HG03103 (cell line): ENCODE measurements at regions not wholly inside any gene's neighbourhood (a gene's known extent, or its start where the extent isn't known, plus 50 kb on each side); places are given as distances from the start of the nearest gene placed in this dataset.

Source experiments
- ATAC-seq: cut with Tn5 transposase; IDR thresholded peaks from one replicate; pipeline ENCODE4 v1.9.1; 2021; ENCODE audit warnings: low read depth; ENCODE audit not compliant: unreplicated experiment

DNA sequence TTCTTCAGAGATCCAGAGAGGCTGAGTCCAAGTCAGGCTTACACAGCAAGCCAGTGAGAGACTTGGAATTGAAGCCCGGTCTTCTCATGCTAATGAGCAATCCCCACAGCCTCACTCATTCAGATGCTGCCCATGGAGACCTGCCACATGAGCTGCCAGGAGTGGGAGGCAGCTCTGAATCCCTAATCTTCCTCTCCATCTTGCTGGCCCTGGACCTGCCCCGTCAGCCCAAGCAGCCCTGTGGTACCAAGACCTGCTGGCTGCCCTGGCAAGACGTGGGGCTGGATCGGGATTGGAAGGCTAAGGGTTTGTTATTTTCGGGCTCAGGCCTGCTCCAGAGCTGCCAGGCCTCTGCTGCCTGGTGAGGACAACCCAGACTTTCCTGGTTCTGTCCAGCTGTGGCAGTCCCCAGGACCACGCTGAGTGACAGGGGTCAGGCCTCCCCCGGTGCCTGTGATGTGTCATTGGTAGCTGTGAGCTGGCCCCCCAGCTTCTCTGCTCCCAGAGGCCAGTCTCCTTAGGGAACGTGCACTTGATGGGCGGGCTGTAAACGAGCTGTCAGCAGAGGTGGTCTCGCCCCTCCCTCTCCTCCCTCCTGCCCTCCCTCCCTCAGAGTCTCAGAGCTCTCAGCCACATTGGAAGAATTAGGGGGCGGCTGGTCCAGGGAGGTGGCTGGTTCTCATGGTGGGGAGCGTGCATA is 135.0 kb downstream of the FOXD2 start:
- no peak for ATAC-seq

DNA sequence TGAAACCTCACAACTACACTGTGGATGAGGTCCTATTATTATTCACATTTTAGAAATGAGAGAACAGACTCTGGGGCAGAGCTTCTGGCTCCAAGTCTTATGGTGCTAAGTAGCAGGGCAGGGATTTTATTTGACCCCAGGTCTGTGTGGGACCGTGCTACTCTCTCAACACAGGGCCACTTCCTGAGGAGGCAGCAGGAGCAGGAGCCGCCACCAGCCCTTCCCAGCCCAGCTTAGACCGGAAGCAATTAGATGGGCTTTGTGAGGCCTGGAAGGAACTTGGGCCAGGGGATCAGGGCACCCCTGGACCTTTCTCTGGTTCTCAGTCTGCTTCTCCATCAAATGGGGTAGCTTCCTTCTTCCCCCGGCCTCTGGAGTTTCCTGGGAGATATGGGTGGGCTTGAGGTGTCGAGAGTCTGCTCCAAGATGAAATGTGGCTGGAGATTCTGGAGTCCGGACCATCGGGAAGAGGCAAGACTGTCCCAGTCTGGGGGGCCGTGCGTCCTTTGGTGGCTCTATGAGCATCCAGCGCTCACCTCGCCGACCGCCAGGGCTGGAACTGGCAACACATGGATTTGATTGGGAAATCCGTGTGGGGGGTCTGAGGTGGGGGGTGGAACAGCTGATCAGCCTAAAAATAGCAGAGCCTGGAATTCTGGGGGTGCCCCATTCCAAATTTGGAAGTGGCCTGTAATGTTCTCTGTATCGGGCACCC is 136.8 kb downstream of the FOXD2 start:
- no peak for ATAC-seq

DNA sequence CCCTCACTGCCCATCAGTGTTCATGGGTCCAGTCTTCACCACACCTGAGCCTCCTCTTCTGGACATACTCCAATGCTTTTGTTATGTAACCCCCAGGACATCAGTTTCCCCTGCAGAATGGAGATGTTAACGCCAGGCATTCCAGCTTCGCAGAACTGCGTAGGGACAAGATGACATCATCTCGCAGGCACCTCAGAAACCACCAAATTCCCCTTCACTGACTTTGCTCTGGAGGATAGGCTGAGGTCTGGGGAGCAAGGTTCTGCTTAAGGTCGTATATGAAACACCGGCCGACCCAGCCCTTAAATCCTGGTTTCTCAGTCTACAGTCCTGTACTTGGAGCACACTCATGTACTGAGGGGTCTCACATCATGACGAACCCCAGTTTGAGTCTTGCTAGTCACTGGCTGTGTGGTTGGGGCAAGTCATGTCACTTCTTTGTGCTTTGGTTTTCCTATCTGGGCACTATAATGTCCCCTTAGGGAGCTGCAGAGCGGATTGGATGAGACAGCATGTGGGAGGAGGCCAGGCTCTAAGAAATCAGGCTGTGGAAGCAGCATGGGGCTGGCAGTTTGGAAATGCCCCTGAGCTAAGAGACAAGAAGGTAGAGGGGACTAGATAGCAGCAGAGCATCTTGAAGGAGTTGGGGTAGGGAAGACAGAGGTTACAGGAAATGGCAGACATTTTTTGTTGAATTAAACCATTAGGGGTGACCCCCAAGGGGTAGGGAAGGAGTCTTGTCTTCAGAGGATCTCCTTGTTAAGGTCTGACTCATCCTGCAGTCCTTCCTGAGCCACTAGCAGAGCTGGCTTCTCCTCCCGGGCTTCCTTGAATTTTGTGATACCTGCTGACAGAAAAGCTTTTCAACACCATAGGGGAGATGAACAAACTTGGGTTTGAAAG is 138.3 kb downstream of the FOXD2 start:
- no peak for ATAC-seq

DNA sequence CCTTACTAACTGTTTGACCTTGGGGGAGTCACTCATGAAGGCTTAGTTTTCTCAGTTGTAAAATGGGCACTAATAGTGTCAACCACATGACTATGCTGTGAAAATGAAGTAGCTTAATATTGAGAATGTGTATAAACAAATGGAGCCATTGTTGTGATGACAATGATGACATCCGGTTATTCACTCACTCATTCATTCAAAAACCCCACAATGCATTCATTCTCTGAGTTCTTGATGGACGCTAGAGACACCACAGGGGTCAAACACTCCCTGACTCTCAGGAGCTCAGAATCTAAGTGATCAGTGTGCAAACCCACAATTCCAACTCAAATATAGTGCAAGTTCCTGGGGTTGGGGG is 138.9 kb downstream of the FOXD2 start:
- no peak for ATAC-seq

DNA sequence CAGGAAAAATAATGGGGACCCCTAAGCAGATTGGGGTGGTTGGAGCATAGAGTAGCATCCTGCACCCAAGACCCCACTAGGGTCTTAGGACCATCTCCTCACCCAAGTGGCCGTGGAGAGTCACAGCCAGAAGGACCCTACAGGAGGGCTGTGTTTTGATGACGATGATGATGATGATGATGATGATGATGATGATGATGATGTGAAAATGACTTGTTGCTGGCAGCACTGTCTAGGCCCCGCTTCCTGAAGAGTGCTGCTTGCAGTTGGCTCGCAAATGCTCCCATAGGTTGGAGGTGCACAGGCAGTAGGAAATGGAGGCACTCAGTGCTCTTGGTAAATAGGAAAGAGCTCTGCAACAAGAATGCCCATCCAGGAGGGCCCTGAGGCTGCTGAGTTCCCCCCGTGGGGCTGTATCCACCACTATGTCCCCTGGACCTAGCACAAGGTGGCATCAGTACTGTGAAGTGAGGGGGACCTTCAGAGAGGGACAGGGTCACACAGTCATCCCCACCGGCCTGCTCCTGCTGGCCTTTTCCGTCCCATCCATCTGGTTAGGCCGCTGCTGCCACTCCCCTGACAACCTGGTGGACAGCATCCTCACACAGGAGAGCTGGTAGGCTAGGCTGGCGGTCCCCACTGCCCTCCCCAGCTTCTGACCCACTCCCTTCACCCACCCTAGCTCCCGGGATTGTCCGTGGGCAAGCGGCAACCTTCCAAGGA is 139.6 kb downstream of the FOXD2 start:
- ATAC-seq: no peak

DNA sequence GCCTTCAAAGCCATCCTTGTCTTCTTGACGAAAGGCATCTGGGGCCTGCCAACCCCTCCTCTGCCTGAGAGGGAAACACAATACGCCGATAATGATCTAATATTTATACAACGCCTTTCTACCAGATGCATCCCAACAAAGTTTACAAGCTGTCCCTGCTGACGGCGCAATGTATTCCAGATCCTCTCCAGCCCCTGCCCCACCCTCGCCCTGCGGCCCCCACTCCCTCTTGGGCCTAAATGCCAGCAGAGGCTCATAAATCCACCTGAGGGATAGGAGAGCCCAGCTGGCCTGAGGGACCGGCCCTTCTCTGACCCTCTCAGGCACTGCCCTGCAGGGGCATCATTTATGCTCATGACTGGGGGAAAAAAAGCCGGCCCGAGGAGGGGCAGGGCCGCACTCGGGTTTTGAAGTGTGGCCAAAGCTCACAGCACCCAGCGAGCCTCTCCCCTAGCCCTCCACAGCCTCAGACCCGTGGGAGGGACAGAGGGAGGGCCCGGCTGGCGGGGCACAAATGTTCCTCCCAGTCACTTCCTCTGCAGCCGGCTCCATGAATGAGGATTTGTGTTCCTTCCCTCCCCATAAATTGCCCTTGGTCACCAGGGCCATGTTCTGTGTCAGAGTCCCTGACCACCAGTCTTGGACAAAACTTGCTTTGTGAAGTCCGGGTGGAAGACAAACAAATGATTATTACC is 140.3 kb downstream of the FOXD2 start:
- ATAC-seq: no peak

DNA sequence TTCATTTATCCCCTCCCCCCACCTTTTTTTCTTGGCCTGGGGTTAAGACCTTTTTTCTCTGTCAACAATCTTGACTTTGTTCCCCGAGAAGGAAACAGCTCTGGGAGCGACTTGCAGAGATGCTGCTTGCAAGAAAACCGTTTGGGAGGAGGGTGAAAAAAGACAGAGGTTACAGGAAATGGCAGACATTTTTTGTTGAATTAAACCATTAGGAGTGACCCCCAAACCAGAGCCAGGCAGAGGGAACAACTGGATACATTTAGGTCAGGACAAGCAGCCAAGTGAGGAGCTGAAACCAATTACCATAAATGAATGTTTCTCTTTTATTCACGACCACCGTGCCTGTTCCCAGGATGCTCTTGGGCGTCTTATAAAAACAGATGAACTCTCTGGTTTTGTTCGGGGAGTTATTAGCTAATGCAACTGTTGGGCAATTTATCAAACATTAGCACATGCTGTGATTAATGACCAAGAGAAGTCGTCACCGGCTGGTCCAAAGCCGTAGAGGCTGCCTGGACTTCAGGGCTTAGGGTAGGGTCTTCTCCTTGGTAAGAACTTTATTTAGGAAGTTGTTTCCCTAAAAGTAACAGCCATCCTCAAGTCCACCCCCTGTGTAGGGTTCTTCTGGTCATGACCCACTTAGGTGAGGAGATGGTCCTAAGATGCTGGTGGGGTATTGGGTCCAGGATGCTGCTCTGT is 141.0 kb downstream of the FOXD2 start:
- ATAC-seq: no peak

DNA sequence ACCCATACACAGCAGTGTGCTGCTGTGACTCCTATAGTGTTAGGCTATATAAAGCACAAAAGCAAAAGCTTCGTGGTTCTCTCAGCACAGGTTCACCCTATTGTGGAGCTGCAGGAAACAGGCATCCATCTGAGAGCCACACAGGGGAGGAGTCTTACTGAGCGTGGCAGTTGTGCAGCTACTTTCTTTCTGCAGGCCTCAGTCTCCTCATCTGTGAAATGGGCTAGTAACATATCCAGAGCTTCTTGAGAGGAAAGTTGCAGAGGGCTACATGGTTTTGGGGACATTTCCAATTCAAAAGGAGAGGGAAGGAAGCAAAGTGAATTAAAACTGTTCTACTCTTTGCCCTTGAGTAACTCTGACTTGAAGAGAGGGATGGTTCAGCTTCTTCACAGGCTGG is 142.0 kb downstream of the FOXD2 start:
- no peak for ATAC-seq

DNA sequence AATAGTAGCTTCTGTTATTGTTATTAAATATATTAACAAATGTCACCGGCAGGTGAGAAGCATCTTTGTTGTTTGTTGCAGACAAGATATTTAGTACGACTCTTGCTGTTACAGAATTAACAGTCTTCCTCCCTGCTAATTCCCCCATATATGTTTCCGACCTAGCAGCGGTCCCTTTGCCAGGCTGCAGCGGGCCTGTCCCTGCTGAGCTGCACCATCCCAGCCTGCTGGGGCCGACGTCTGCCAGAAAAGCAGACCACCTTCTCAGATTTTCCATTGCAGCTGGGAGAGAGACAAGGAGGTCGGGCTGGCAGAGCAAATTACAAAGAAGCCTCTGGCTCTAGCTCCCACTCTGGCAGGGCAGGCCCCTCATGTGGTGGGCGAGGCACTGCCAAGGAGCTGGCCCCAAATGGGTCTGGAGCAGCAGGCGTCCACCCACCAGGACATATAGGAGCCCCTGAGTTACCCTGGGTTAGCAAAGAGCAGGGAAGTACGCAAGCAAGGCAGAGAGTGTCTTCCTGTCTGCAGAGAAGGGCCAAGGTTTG is 142.7 kb downstream of the FOXD2 start:
- ATAC-seq: no peak

DNA sequence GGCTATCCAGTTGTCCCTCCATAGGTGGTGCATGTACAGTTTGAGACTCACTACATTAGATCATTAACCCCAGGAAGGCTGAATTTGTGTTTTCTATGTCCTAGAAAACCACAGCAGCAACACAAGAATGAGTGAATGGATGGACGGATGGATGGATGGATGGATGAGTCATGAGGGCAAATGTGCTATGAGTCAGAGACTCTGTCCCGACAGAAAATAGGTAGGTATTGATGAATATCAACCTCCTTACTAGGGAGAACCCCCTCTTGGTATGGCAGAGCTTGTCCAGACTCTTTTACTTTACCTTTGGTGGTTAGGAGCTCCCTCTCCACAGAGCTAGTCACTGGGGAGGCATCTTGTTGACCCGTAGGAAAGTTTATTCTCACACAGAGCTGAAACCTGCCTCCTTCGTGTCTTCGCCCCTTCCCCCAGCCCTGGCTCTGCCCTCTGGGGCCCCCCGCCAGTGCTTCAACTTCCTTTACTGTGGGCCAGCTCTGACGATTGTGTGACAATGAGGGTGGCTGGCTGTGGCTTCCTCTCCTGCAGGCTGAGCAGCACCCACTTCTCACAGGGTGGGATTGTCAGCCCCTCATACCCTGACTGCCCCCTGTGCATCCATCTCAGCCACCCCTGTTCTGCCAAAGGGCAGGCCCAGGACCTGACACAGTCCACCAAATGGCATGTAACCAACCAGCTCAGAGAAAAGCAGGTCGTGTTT is 145.2 kb downstream of the FOXD2 start:
- no peak for ATAC-seq

DNA sequence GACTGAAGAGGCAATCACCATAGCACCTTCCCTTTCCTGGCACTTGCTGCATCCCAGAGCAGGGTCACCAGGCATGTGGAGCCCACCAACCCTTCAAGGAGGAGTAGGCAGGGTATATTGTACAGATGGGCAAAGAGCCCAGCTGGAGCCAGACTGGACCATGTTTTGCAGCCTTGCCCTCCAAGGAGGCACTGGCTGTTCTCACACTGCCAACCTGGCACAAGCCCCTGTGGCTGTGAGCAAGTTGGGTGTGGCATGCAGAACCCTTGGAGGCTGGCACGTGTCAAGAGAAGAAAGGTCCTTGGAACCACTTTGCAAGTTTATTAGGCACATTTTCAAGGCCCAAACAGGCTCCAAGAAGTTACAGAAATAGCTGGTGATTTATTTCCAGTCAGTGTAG is 146.4 kb downstream of the FOXD2 start:
- no peak for ATAC-seq

DNA sequence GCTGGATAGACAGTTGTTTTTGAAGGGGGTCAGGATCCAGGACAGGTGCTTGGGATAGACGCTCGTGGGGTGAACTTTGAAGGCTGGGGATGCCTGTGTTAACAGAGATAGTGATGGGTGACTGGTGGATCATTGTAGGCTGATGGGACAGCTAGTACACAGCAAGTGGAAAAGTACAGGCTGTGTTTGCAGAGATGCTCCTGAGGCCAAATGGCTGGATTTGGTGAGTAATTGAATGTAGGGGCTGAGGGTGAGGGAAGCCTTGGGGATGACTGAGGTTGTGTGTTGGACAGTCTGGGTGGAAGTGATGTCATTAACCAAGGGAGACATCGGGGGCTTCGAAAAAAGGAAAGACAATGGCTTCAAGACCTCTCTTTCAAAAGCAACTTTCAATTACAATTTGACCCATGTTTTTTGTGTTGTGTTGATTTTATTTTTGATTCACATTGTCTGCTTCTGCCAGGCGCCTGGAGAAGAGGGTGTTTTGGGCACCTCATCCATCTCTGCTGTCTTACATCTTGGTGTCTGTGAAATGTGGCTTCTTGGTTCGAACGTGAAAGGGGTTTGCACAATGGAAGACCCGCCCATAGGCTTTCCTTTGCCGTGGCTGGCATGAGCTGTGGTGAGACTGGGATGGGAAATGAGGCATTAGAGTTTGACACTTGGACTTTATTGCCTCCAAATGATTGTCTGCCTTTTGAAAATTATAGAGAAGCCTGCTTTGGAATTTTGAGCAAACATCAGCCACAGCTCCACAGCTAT is 147.5 kb downstream of the FOXD2 start:
- no peak for ATAC-seq

DNA sequence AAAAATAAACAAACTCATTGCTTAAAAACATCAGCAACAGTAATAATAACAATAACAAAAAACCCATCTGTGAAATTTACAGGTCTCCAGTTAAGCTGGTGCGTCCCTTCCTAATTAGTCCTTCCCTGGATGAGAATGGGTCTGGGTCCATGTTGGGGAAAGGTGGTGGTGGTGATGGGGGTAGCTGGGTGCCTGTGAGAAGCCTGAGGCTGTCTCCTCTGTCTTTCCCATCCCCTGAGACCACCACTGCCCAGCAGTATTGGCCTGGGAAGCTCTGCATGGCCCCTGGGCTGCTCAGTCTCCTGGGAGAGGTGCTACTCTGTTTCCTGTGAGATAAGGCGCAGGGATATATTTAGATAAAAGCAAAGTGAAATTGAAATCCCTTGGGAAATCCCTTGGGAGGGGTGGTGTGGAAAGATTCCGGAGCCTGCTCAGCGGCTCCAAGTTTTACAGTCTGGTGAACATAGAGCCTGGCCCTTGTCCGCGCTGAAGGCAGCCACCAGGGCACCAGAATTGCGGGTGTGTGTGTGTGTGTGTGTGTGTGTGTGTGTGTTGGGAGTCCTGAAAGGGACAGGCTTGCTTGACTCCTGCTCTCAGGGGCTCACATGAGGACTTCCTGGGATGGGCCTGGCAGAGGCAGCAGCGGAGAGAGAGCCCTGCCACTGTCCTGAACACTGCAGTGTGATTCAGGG is 150.2 kb downstream of the FOXD2 start:
- ATAC-seq: no peak

DNA sequence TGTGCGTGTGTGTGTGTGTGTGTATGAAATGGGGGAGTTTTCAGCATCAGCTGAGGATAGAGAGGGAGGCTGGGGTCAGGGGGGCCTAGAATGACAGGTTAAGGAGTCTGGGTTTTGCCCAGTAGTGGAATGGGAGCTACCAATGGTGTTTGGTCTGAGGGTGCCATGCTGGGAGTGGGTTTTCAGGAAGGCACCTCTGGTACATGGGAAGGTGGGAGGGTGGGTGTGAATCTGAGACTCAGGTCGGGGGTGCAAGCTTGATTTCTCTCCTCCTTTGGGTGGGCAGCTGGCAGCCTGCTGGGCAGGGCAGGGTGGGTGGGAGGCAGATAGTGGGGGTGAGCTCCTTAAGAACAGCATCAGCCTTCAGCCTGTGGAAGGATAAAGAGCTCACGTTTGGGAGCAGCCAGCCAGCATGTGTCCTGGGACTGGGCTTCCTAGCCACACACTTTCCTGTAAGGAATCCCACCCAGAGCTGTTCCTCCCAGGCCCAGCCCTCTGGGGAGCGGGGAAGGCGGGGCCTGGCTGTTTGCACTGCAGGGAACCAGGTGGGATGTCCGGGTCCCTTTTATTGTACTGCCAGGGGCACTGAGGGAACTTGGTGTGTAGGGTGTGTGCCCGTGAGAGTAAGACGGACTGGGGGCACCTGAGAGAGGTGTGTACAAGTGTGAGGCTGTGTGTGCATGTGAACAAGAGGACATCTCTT is 152.8 kb downstream of the FOXD2 start:
- ATAC-seq: no peak

DNA sequence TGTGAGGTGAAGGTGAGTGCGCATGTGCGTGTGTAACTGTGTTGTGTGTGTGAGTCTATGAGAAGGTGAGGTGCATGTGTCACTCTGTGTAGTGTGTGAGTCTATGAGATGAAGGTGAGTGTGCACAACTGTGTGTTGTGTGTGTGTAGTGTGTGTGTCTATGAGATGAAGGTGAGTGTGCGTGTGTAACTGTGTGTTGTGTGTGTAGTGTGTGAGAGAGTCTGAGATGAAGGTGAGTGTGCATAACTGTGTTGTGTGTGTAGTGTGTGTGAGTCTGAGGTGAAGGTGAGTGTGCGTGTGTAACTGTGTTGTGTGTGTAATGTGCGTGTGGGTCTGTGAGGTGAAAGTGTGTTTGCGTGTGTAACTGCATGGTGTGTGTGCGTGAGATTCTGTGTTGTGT is 154.0 kb downstream of the FOXD2 start:
- no peak for ATAC-seq

DNA sequence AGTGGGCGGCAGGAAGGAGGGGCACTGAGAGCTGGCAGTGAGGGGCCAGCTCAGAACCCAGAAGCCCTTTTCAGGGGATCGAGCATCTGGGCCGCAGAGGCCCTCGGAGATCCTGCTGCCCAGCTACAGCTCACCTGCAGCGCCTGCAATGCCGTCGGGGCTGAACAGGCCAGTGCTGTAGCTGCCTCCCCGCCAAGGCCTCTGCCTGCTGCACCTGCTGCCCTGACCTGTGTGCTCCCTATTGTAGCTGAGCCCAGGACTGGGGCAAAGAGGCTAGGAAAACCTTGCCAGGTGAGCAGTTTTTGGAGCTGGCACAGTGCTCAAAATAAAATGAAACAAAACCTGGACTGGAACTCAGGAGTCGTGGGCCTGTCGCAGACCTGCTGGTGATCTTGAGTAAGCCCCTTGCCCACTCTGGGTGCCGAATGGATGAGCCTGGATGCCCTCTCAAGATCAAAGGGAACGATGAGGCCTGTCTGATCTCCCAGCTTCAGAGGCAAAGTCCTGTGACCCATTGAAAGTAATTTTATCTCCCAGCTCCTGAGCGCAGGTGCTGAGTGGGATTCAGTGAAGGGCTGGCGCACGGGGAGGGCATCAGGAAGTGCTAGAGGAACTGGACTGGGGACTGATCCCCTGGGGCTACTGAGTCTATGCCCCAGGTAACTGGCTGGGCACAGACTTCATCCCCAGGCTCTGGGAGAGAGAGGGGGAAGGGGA is 154.6 kb downstream of the FOXD2 start:
- no peak for ATAC-seq
